RWPE1 (cell line): ENCODE measurements at regions not wholly inside any gene's neighbourhood (a gene's known extent, or its start where the extent isn't known, plus 50 kb on each side); places are given as distances from the start of the nearest gene placed in this dataset.

Source experiments
- CTCF ChIA-PET: fragments of 350-600 bp; sonication (Branson Sonifier 250); formaldehyde crosslinking; extraction: SDS; loops from one replicate; lab custom pipeline; 2021; lab: Yijun Ruan, JAX
- POLR2A ChIA-PET: fragments of 400-600 bp; formaldehyde crosslinking; extraction: SDS; loops from one replicate; lab custom pipeline; 2020; ENCODE audit warnings: antibody characterized with exemption; ENCODE audit not compliant: low non-redundant PET; lab: Yijun Ruan, JAX
- DNase-seq: peaks from one replicate; pipeline ENCODE4 v3.0.0; 2012; ENCODE audit warnings: low spot score
- H3K27ac ChIP-seq: fragments of 450-650 bp; 2 replicates; pipeline ENCODE4 v1.5.1; 2017
- CTCF ChIP-seq: fragments of 450-650 bp; conservative IDR thresholded peaks from 2 replicates; pipeline ENCODE4 v1.5.1; 2017; ENCODE audit warnings: low read depth, mild to moderate bottlenecking

- POLR2A ChIA-PET: no interaction called here
- DNase-seq: no peak
- CTCF ChIA-PET: interaction anchor here (0.6 kb wide), 2 partner anchors 245 to 654 kb away, joined by 3 read pairs; no protein-coding TSS in a partner anchor
- no peak overlapping the region for H3K27ac ChIP-seq
- TF ChIP-seq CTCF: no peak
These were observed 534.6 kb downstream of the TNS1 start for GRCh38 chr2:217468042-217468830.

DNA sequence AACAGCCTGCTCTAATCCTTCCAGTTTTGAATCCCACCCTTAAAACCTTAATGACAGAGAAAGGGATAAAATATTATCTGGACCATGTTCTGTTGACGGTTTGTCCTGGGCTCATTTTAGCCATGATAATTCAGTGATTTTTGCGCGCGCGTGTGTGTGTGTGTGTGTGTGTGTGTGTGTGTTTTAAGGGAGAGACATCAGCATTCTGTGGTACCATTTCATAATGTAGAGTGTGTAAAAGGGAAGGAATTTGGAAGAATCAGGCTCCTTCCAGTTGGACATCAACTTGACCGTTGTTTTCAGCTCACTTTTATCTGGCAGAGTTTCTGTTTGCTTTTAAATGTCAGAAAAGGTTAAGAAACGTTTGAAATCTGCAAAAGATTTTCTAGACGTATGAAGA is 535.5 kb downstream of the TNS1 start:
- ChIA-PET POLR2A (no interaction called here), CTCF (no interaction called here)
- TF ChIP-seq CTCF: no peak
- no peak for DNase-seq
- no peak overlapping the region for H3K27ac ChIP-seq

DNA sequence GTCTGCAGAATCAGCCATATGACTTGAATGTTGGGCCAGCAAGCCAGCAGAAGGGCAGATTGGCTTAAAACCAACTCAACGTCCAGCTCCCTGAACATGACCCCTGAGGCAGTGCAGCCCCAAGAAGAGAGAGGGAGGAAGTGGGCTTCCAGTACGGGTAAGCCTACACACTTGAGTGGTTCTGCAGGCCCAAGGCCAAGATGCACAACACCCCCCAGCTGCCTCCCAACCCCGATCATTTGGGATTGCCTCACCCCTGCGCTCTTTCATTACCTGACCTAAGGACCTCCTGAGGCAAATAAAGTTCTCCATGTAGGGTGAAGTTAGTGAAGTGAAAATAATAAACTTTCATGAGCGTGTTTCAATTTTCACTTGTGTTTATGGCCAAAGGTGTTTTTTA is 536.0 kb downstream of the TNS1 start:
- POLR2A ChIA-PET: no interaction called here
- no peak for DNase-seq
- CTCF ChIA-PET: interaction anchor here (0.7 kb wide), 1 partner anchor 189 kb away, joined by 4 read pairs; no protein-coding TSS in a partner anchor
- H3K27ac ChIP-seq: no peak overlapping the region
- TF ChIP-seq CTCF: no peak

DNA sequence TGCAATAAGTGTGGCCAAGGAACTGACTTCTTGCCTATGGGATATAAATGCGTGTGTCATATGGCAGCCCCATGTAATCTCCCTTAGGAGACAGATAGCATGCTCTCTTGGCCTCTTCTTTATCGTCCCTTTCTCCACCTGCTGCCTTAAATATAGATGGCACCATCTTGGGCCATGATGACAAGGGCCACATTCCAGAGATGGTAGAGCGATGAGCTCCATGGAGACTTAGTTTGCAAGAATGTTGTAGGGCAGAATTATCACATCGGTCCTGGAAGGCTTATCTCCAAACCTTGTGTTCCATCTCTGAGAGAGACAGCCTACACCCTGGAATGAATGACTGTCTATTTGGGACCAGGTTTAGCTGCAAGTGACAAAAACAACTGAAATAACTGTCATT is 536.7 kb downstream of the TNS1 start:
- no peak for TF ChIP-seq CTCF
- ChIA-PET POLR2A (no interaction called here), CTCF (no interaction called here)
- H3K27ac ChIP-seq: no peak overlapping the region
- no peak for DNase-seq

- no peak overlapping the region for H3K27ac ChIP-seq
- no peak for TF ChIP-seq CTCF
- ChIA-PET POLR2A (no interaction called here), CTCF (interaction anchor here (0.5 kb wide), 1 partner anchor 678 kb away, joined by 4 read pairs; no protein-coding TSS in a partner anchor)
- no peak for DNase-seq
These were observed 537.7 kb downstream of the TNS1 start for GRCh38 chr2:217465100-217465499.

- CTCF ChIA-PET: interaction anchor here (0.7 kb wide), 1 partner anchor 57 kb away, joined by 3 read pairs; no protein-coding TSS in a partner anchor
- no peak overlapping the region for H3K27ac ChIP-seq
- TF ChIP-seq CTCF: no peak
- POLR2A ChIA-PET: no interaction called here
- no peak for DNase-seq
These were observed 539.3 kb downstream of the TNS1 start for GRCh38 chr2:217463402-217464075.
